Inferior parietal cortex (tissue), 1 donor: ENCODE measurements at regions not wholly inside any gene's neighbourhood (a gene's known extent, or its start where the extent isn't known, plus 50 kb on each side); places are given as distances from the start of the nearest gene placed in this dataset.
A peak's percentile ranks its signal among the peaks of the same experiment; 100 is the strongest.

Source experiments
- DNase-seq: peaks from one replicate; pipeline ENCODE4 v3.0.0-alpha.2; 2016; ENCODE audit errors: extremely low spot score

GRCh38 chr3:73805435-73805834, 180.7 kb upstream of the PDZRN3 start:
- no peak for DNase-seq

- no peak for DNase-seq
These were observed 179.5 kb upstream of the PDZRN3 start for GRCh38 chr3:73804204-73804603.

- DNase-seq, result no peak
These were observed 176.7 kb upstream of the PDZRN3 start for GRCh38 chr3:73801444-73801843.

GRCh38 chr3:73797311-73797710, 172.6 kb upstream of the PDZRN3 start:
- no peak for DNase-seq

GRCh38 chr3:73796382-73796781, 171.6 kb upstream of the PDZRN3 start:
- no peak for DNase-seq

GRCh38 chr3:73791356-73791755, 166.6 kb upstream of the PDZRN3 start:
- no peak for DNase-seq

GRCh38 chr3:73789825-73790444, 165.2 kb upstream of the PDZRN3 start:
- no peak for DNase-seq

- DNase-seq, result no peak
These were observed 162.9 kb upstream of the PDZRN3 start for GRCh38 chr3:73787620-73788019.

GRCh38 chr3:73786998-73787397, 162.3 kb upstream of the PDZRN3 start:
- no peak for DNase-seq

GRCh38 chr3:73786321-73786807, 161.6 kb upstream of the PDZRN3 start:
- DNase-seq, result no peak

- DNase-seq, result no peak
These were observed 160.1 kb upstream of the PDZRN3 start for GRCh38 chr3:73784686-73785392.

GRCh38 chr3:73783811-73784210, 159.1 kb upstream of the PDZRN3 start:
- peak; percentile 52 for DNase-seq

- peak; percentile 44 for DNase-seq
These were observed 156.8 kb upstream of the PDZRN3 start for GRCh38 chr3:73781541-73781940.

GRCh38 chr3:73774645-73775044, 149.9 kb upstream of the PDZRN3 start:
- DNase-seq, result no peak

GRCh38 chr3:73773233-73773632, 148.5 kb upstream of the PDZRN3 start:
- no peak for DNase-seq

- no peak for DNase-seq
These were observed 147.5 kb upstream of the PDZRN3 start for GRCh38 chr3:73772076-73772886.

GRCh38 chr3:73768524-73769308, 144.0 kb upstream of the PDZRN3 start:
- peak; percentile 36 for DNase-seq

- DNase-seq, result peak; percentile 14
These were observed 142.0 kb upstream of the PDZRN3 start for GRCh38 chr3:73766599-73767381.

GRCh38 chr3:73765878-73766545, 141.3 kb upstream of the PDZRN3 start:
- DNase-seq, result no peak

- DNase-seq, result no peak
These were observed 138.1 kb upstream of the PDZRN3 start for GRCh38 chr3:73762855-73763254.
